ENCODE measurements at regions not wholly inside any gene's neighbourhood (a gene's known extent, or its start where the extent isn't known, plus 50 kb on each side); places are given as distances from the start of the nearest gene placed in this dataset.

- H3K4me3 ChIP-seq (ENCODE audit: low read length), result no peak overlapping the region
- H3K36me3 ChIP-seq (ENCODE audit: control insufficient read depth, insufficient read depth, low read length, severe bottlenecking), result no peaks in the 10 kb centered on the region
- DNase-seq (ENCODE audit: low read depth), result peak; percentile 55
- H3K9ac ChIP-seq (ENCODE audit: low read length), result no peak overlapping the region
- H3K27me3 ChIP-seq (replicated peaks; ENCODE audit: control insufficient read depth, insufficient read depth, low read length), result no peaks in the 10 kb centered on the region
- no peaks in the 10 kb centered on the region for H3K4me1 ChIP-seq (ENCODE audit: control insufficient read depth, insufficient read depth, low read length)
- H3K9me3 ChIP-seq (ENCODE audit: control insufficient read depth, low read length), result peaks cover 18% of the 10 kb centered on the region
Observed at GRCh38 chr3:18295171-18295920, 129.8 kb downstream of the SATB1 start.

- no peaks in the 10 kb centered on the region for H3K4me1 ChIP-seq (ENCODE audit: control insufficient read depth, insufficient read depth, low read length)
- no peaks in the 10 kb centered on the region for H3K36me3 ChIP-seq (ENCODE audit: control insufficient read depth, insufficient read depth, low read length, severe bottlenecking)
- H3K9ac ChIP-seq (ENCODE audit: low read length), result no peak overlapping the region
- no peak overlapping the region for H3K4me3 ChIP-seq (ENCODE audit: low read length)
- no peaks in the 10 kb centered on the region for H3K27me3 ChIP-seq (replicated peaks; ENCODE audit: control insufficient read depth, insufficient read depth, low read length)
- H3K9me3 ChIP-seq (ENCODE audit: control insufficient read depth, low read length), result no peaks in the 10 kb centered on the region
- DNase-seq (ENCODE audit: low read depth), result no peak
Observed at GRCh38 chr3:18290157-18290556, 135.0 kb downstream of the SATB1 start.

GRCh38 chr3:18288243-18288642 lies 136.9 kb downstream of the SATB1 start:
- H3K4me3 ChIP-seq (ENCODE audit: low read length), result no peak overlapping the region
- no peaks in the 10 kb centered on the region for H3K4me1 ChIP-seq (ENCODE audit: control insufficient read depth, insufficient read depth, low read length)
- DNase-seq (ENCODE audit: low read depth), result no peak
- no peaks in the 10 kb centered on the region for H3K9me3 ChIP-seq (ENCODE audit: control insufficient read depth, low read length)
- no peaks in the 10 kb centered on the region for H3K36me3 ChIP-seq (ENCODE audit: control insufficient read depth, insufficient read depth, low read length, severe bottlenecking)
- no peak overlapping the region for H3K9ac ChIP-seq (ENCODE audit: low read length)
- no peaks in the 10 kb centered on the region for H3K27me3 ChIP-seq (replicated peaks; ENCODE audit: control insufficient read depth, insufficient read depth, low read length)

- no peak for DNase-seq (ENCODE audit: low read depth)
- Histone ChIP-seq H3K4me1 (ENCODE audit: control insufficient read depth, insufficient read depth, low read length) (no peaks in the 10 kb centered on the region), H3K36me3 (ENCODE audit: control insufficient read depth, insufficient read depth, low read length, severe bottlenecking) (no peaks in the 10 kb centered on the region), H3K4me3 (ENCODE audit: low read length) (no peak overlapping the region), H3K9ac (ENCODE audit: low read length) (no peak overlapping the region), H3K9me3 (ENCODE audit: control insufficient read depth, low read length) (no peaks in the 10 kb centered on the region), H3K27me3 (replicated peaks; ENCODE audit: control insufficient read depth, insufficient read depth, low read length) (no peaks in the 10 kb centered on the region)
Observed at GRCh38 chr3:18284716-18285115, 140.4 kb downstream of the SATB1 start.

- Histone ChIP-seq H3K4me1 (ENCODE audit: control insufficient read depth, insufficient read depth, low read length) (no peaks in the 10 kb centered on the region), H3K4me3 (ENCODE audit: low read length) (no peak overlapping the region)
- DNase-seq (ENCODE audit: low read depth), result no peak
Observed at GRCh38 chr3:18283680-18284079, 141.5 kb downstream of the SATB1 start.

GRCh38 chr3:18282507-18282906 lies 142.6 kb downstream of the SATB1 start:
- no peak for DNase-seq (ENCODE audit: low read depth)
- H3K9ac ChIP-seq (ENCODE audit: low read length), result no peak overlapping the region
- no peaks in the 10 kb centered on the region for H3K36me3 ChIP-seq (ENCODE audit: control insufficient read depth, insufficient read depth, low read length, severe bottlenecking)
- H3K4me3 ChIP-seq (ENCODE audit: low read length), result no peak overlapping the region
- no peaks in the 10 kb centered on the region for H3K4me1 ChIP-seq (ENCODE audit: control insufficient read depth, insufficient read depth, low read length)
- no peaks in the 10 kb centered on the region for H3K27me3 ChIP-seq (replicated peaks; ENCODE audit: control insufficient read depth, insufficient read depth, low read length)
- H3K9me3 ChIP-seq (ENCODE audit: control insufficient read depth, low read length), result no peaks in the 10 kb centered on the region

More at GRCh38 chr3:18283680-18284079, 141.5 kb downstream of the SATB1 start:
- Histone ChIP-seq H3K9me3 (ENCODE audit: control insufficient read depth, low read length) (no peaks in the 10 kb centered on the region), H3K27me3 (replicated peaks; ENCODE audit: control insufficient read depth, insufficient read depth, low read length) (no peaks in the 10 kb centered on the region), H3K36me3 (ENCODE audit: control insufficient read depth, insufficient read depth, low read length, severe bottlenecking) (no peaks in the 10 kb centered on the region), H3K9ac (ENCODE audit: low read length) (no peak overlapping the region)

- Histone ChIP-seq H3K36me3 (ENCODE audit: control insufficient read depth, insufficient read depth, low read length, severe bottlenecking) (no peaks in the 10 kb centered on the region), H3K9me3 (ENCODE audit: control insufficient read depth, low read length) (no peaks in the 10 kb centered on the region), H3K9ac (ENCODE audit: low read length) (no peak overlapping the region), H3K4me1 (ENCODE audit: control insufficient read depth, insufficient read depth, low read length) (no peaks in the 10 kb centered on the region), H3K27me3 (replicated peaks; ENCODE audit: control insufficient read depth, insufficient read depth, low read length) (no peaks in the 10 kb centered on the region), H3K4me3 (ENCODE audit: low read length) (no peak overlapping the region)
- no peak for DNase-seq (ENCODE audit: low read depth)
Observed at GRCh38 chr3:18279226-18279737, 145.9 kb downstream of the SATB1 start.

- no peak overlapping the region for H3K9ac ChIP-seq (ENCODE audit: low read length)
- no peaks in the 10 kb centered on the region for H3K36me3 ChIP-seq (ENCODE audit: control insufficient read depth, insufficient read depth, low read length, severe bottlenecking)
- H3K4me3 ChIP-seq (ENCODE audit: low read length), result no peak overlapping the region
- no peak for DNase-seq (ENCODE audit: low read depth)
- no peaks in the 10 kb centered on the region for H3K9me3 ChIP-seq (ENCODE audit: control insufficient read depth, low read length)
- H3K4me1 ChIP-seq (ENCODE audit: control insufficient read depth, insufficient read depth, low read length), result no peaks in the 10 kb centered on the region
- H3K27me3 ChIP-seq (replicated peaks; ENCODE audit: control insufficient read depth, insufficient read depth, low read length), result no peaks in the 10 kb centered on the region
Observed at GRCh38 chr3:18264853-18265252, 160.3 kb downstream of the SATB1 start.

- no peaks in the 10 kb centered on the region for H3K27me3 ChIP-seq (replicated peaks; ENCODE audit: control insufficient read depth, insufficient read depth, low read length)
- H3K4me3 ChIP-seq (ENCODE audit: low read length), result no peak overlapping the region
- no peaks in the 10 kb centered on the region for H3K36me3 ChIP-seq (ENCODE audit: control insufficient read depth, insufficient read depth, low read length, severe bottlenecking)
- no peak overlapping the region for H3K9ac ChIP-seq (ENCODE audit: low read length)
- no peaks in the 10 kb centered on the region for H3K9me3 ChIP-seq (ENCODE audit: control insufficient read depth, low read length)
- H3K4me1 ChIP-seq (ENCODE audit: control insufficient read depth, insufficient read depth, low read length), result no peaks in the 10 kb centered on the region
- no peak for DNase-seq (ENCODE audit: low read depth)
Observed at GRCh38 chr3:18264361-18264760, 160.8 kb downstream of the SATB1 start.

- Histone ChIP-seq H3K27me3 (replicated peaks; ENCODE audit: control insufficient read depth, insufficient read depth, low read length) (no peaks in the 10 kb centered on the region), H3K9me3 (ENCODE audit: control insufficient read depth, low read length) (no peaks in the 10 kb centered on the region), H3K4me3 (ENCODE audit: low read length) (no peak overlapping the region), H3K4me1 (ENCODE audit: control insufficient read depth, insufficient read depth, low read length) (no peaks in the 10 kb centered on the region), H3K36me3 (ENCODE audit: control insufficient read depth, insufficient read depth, low read length, severe bottlenecking) (no peaks in the 10 kb centered on the region), H3K9ac (ENCODE audit: low read length) (no peak overlapping the region)
- DNase-seq (ENCODE audit: low read depth), result no peak
Observed at GRCh38 chr3:18258492-18258891, 166.6 kb downstream of the SATB1 start.

- H3K36me3 ChIP-seq (ENCODE audit: control insufficient read depth, insufficient read depth, low read length, severe bottlenecking), result no peaks in the 10 kb centered on the region
- no peaks in the 10 kb centered on the region for H3K9me3 ChIP-seq (ENCODE audit: control insufficient read depth, low read length)
- no peak overlapping the region for H3K4me3 ChIP-seq (ENCODE audit: low read length)
- no peaks in the 10 kb centered on the region for H3K27me3 ChIP-seq (replicated peaks; ENCODE audit: control insufficient read depth, insufficient read depth, low read length)
- no peak for DNase-seq (ENCODE audit: low read depth)
- no peaks in the 10 kb centered on the region for H3K4me1 ChIP-seq (ENCODE audit: control insufficient read depth, insufficient read depth, low read length)
- no peak overlapping the region for H3K9ac ChIP-seq (ENCODE audit: low read length)
Observed at GRCh38 chr3:18252578-18252977, 172.6 kb downstream of the SATB1 start.

- Histone ChIP-seq H3K9me3 (ENCODE audit: control insufficient read depth, low read length) (no peaks in the 10 kb centered on the region), H3K9ac (ENCODE audit: low read length) (no peak overlapping the region), H3K4me3 (ENCODE audit: low read length) (no peak overlapping the region), H3K27me3 (replicated peaks; ENCODE audit: control insufficient read depth, insufficient read depth, low read length) (no peaks in the 10 kb centered on the region), H3K36me3 (ENCODE audit: control insufficient read depth, insufficient read depth, low read length, severe bottlenecking) (no peaks in the 10 kb centered on the region), H3K4me1 (ENCODE audit: control insufficient read depth, insufficient read depth, low read length) (peaks cover 8% of the 10 kb centered on the region)
- no peak for DNase-seq (ENCODE audit: low read depth)
Observed at GRCh38 chr3:18250991-18251390, 174.1 kb downstream of the SATB1 start.

Measured in adipocyte (in vitro differentiated cells).